ENCODE measurements at regions not wholly inside any gene's neighbourhood (a gene's known extent, or its start where the extent isn't known, plus 50 kb on each side); places are given as distances from the start of the nearest gene placed in this dataset.

DNA sequence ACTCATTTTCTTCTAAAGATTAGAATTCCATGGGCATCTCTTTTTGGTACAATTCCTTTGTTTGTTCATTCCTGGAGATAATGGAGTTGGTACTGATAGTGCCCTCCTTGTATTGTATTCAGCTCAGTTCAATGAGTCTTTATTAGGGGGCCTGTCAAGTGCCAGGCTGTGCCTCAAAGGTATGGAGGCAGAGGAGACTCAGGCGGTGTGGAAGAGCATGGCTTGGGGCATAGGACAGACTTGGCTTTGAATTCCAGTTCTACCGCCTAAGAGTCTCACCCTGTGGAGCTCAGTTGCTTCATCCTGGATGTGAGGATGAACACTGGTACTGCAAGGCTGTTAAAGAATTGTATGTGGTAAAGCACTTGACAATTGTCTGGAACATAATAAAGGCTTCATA, 196.6 kb upstream of the IL12A start:
- Histone ChIP-seq H3K9ac (ENCODE audit: insufficient read depth in 1 of 2, low read depth in 2 of 2, low read length in 2 of 2) (no peak overlapping the region), H3K27me3 (ENCODE audit: control insufficient read depth in 2 of 2, insufficient read depth in 2 of 2, low read length in 2 of 2) (no peaks in the 10 kb centered on the region), H2AFZ (ENCODE audit: low read depth, low read length) (no peak overlapping the region), H3K79me2 (ENCODE audit: control insufficient read depth, insufficient read depth, low read length) (no peaks in the 10 kb centered on the region), H3K4me1 (replicated peaks in 1 of 2; ENCODE audit: control insufficient read depth in 2 of 2, insufficient read depth in 2 of 2, low read length in 2 of 2) (no peaks in the 10 kb centered on the region), H3K9me3 (replicated peaks; ENCODE audit: control insufficient read depth, insufficient read depth, low read depth, low read length) (no peaks in the 10 kb centered on the region), H3K9me1 (ENCODE audit: control insufficient read depth, insufficient read depth, low read length) (no peaks in the 10 kb centered on the region), H3K4me2 (ENCODE audit: insufficient read depth, low read length) (no peak overlapping the region), H3K4me3 (no peak overlapping the region), H3K27ac (ENCODE audit: extremely low read depth, low read depth, low read length) (no peak overlapping the region), H4K20me1 (replicated peaks; ENCODE audit: control insufficient read depth, insufficient read depth, low read length) (no peaks in the 10 kb centered on the region), H3K36me3 (ENCODE audit: control insufficient read depth, insufficient read depth, low read length) (no peaks in the 10 kb centered on the region)
- ChIA-PET POLR2A (no interaction called here), CTCF (ENCODE audit: low intra/inter-chr PET ratio) (no interaction called here)
- DNase-seq (ENCODE audit: extremely low read depth in 1 of 4, low spot score in 3 of 4) = no peak
- WGBS (ENCODE audit: insufficient coverage, low coverage, missing lambda C conversion rate) = 0% methylated on average over 2 of the region's 2 CpGs
- in situ Hi-C loops (cut with MboI) = no loop called here
- intact Hi-C loops (cut with micrococcal nuclease) = no loop called here
- FAIRE-seq = no peak
- no TSS peak for BruUV-seq (replicated peaks)
- no peak for ATAC-seq
- TF ChIP-seq DIDO1 (tag; IDR thresholded peaks at IDR 0.05; ENCODE audit: low read depth) (no peak), SIN3A (IDR thresholded peaks at IDR 0.05; ENCODE audit: borderline replicate concordance in 2 of 2, control insufficient read depth in 1 of 2, low read depth in 2 of 2, low read length in 2 of 2) (no peak), NR4A1 (CRISPR knock-in tag; IDR thresholded peaks at IDR 0.05) (no peak), NR4A1 (tag; IDR thresholded peaks at IDR 0.05) (no peak), RBM14 (IDR thresholded peaks at IDR 0.05; ENCODE audit: borderline replicate concordance, insufficient read depth, low read depth, low read length) (no peak), NCOA4 (IDR thresholded peaks at IDR 0.05; ENCODE audit: partially characterized antibody) (no peak), THRAP3 (IDR thresholded peaks at IDR 0.05; ENCODE audit: borderline replicate concordance) (no peak), SAFB2 (IDR thresholded peaks at IDR 0.05; ENCODE audit: borderline replicate concordance, low read depth, low read length, severe bottlenecking) (no peak), ETV5 (CRISPR knock-in tag; IDR thresholded peaks at IDR 0.05; ENCODE audit: low read depth) (no peak), ZNF3 (CRISPR knock-in tag; IDR thresholded peaks at IDR 0.05) (no peak)
- TF ChIP-seq, protein P1, sequence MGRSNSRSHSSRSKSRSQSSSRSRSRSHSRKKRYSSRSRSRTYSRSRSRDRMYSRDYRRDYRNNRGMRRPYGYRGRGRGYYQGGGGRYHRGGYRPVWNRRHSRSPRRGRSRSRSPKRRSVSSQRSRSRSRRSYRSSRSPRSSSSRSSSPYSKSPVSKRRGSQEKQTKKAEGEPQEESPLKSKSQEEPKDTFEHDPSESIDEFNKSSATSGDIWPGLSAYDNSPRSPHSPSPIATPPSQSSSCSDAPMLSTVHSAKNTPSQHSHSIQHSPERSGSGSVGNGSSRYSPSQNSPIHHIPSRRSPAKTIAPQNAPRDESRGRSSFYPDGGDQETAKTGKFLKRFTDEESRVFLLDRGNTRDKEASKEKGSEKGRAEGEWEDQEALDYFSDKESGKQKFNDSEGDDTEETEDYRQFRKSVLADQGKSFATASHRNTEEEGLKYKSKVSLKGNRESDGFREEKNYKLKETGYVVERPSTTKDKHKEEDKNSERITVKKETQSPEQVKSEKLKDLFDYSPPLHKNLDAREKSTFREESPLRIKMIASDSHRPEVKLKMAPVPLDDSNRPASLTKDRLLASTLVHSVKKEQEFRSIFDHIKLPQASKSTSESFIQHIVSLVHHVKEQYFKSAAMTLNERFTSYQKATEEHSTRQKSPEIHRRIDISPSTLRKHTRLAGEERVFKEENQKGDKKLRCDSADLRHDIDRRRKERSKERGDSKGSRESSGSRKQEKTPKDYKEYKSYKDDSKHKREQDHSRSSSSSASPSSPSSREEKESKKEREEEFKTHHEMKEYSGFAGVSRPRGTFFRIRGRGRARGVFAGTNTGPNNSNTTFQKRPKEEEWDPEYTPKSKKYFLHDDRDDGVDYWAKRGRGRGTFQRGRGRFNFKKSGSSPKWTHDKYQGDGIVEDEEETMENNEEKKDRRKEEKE (IDR thresholded peaks at IDR 0.05; ENCODE audit: borderline replicate concordance in 1 of 2, control insufficient read depth in 1 of 2, low read depth in 2 of 2, low read length in 1 of 2) = no peak
- TF ChIP-seq, protein P2, sequence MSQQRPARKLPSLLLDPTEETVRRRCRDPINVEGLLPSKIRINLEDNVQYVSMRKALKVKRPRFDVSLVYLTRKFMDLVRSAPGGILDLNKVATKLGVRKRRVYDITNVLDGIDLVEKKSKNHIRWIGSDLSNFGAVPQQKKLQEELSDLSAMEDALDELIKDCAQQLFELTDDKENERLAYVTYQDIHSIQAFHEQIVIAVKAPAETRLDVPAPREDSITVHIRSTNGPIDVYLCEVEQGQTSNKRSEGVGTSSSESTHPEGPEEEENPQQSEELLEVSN (IDR thresholded peaks at IDR 0.05; ENCODE audit: borderline replicate concordance in 1 of 2, extremely low read depth in 1 of 2, insufficient read depth in 1 of 2, insufficient read length in 1 of 2, low read depth in 1 of 2, low read length in 1 of 2, poor library complexity in 1 of 2, severe bottlenecking in 1 of 2) = no peak
- TF ChIP-seq, protein P3, sequence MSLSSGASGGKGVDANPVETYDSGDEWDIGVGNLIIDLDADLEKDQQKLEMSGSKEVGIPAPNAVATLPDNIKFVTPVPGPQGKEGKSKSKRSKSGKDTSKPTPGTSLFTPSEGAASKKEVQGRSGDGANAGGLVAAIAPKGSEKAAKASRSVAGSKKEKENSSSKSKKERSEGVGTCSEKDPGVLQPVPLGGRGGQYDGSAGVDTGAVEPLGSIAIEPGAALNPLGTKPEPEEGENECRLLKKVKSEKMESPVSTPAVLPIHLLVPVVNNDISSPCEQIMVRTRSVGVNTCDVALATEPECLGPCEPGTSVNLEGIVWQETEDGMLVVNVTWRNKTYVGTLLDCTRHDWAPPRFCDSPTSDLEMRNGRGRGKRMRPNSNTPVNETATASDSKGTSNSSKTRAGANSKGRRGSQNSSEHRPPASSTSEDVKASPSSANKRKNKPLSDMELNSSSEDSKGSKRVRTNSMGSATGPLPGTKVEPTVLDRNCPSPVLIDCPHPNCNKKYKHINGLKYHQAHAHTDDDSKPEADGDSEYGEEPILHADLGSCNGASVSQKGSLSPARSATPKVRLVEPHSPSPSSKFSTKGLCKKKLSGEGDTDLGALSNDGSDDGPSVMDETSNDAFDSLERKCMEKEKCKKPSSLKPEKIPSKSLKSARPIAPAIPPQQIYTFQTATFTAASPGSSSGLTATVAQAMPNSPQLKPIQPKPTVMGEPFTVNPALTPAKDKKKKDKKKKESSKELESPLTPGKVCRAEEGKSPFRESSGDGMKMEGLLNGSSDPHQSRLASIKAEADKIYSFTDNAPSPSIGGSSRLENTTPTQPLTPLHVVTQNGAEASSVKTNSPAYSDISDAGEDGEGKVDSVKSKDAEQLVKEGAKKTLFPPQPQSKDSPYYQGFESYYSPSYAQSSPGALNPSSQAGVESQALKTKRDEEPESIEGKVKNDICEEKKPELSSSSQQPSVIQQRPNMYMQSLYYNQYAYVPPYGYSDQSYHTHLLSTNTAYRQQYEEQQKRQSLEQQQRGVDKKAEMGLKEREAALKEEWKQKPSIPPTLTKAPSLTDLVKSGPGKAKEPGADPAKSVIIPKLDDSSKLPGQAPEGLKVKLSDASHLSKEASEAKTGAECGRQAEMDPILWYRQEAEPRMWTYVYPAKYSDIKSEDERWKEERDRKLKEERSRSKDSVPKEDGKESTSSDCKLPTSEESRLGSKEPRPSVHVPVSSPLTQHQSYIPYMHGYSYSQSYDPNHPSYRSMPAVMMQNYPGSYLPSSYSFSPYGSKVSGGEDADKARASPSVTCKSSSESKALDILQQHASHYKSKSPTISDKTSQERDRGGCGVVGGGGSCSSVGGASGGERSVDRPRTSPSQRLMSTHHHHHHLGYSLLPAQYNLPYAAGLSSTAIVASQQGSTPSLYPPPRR (CRISPR knock-in tag; IDR thresholded peaks at IDR 0.05; ENCODE audit: borderline replicate concordance) = no peak
